ENCODE measurements at regions not wholly inside any gene's neighbourhood (a gene's known extent, or its start where the extent isn't known, plus 50 kb on each side); places are given as distances from the start of the nearest gene placed in this dataset.

DNA sequence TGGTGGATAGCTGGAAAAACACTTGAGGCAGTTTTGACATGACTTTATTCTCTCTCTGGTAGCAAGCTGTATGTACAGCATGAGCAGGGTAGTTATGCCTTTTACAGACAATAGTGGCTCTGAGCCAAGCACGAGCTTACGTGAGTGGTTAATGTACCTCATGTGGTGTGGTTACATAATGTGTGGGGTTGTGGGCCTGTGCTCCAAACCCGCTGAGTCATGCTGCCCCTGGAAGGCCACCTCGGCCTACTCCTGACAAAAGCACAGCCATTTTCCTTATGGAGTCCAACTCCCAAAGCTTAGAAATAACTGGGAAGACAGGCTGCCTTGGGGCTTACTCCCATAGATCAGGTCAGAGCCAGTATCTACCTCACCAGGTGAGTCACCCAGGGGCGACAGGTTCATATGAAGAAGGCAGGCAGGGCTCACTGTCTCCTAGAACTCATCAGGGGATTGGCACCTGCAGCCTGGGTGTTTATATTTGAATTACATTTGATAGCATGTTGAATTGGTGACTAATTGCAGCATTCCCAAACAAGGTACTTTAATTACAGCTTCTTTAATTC lies 404.5 kb downstream of the ADRA2A start:
- Histone ChIP-seq H3K4me3 (no peak overlapping the region), H3K9me3 (no peaks in the 10 kb centered on the region), H3K27ac (no peak overlapping the region), H3K27me3 (no peaks in the 10 kb centered on the region), H3K36me3 (no peaks in the 10 kb centered on the region), H3K4me1 (no peaks in the 10 kb centered on the region)
- intact Hi-C loops (cut with DNase I; ENCODE audit: low total_unique reads), result no loop called here
- no peak for DNase-seq
- no peak for TF ChIP-seq POLR2A (IDR thresholded peaks at IDR 0.05)
- TF ChIP-seq, protein P1, sequence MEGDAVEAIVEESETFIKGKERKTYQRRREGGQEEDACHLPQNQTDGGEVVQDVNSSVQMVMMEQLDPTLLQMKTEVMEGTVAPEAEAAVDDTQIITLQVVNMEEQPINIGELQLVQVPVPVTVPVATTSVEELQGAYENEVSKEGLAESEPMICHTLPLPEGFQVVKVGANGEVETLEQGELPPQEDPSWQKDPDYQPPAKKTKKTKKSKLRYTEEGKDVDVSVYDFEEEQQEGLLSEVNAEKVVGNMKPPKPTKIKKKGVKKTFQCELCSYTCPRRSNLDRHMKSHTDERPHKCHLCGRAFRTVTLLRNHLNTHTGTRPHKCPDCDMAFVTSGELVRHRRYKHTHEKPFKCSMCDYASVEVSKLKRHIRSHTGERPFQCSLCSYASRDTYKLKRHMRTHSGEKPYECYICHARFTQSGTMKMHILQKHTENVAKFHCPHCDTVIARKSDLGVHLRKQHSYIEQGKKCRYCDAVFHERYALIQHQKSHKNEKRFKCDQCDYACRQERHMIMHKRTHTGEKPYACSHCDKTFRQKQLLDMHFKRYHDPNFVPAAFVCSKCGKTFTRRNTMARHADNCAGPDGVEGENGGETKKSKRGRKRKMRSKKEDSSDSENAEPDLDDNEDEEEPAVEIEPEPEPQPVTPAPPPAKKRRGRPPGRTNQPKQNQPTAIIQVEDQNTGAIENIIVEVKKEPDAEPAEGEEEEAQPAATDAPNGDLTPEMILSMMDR (IDR thresholded peaks at IDR 0.05), result no peak

DNA sequence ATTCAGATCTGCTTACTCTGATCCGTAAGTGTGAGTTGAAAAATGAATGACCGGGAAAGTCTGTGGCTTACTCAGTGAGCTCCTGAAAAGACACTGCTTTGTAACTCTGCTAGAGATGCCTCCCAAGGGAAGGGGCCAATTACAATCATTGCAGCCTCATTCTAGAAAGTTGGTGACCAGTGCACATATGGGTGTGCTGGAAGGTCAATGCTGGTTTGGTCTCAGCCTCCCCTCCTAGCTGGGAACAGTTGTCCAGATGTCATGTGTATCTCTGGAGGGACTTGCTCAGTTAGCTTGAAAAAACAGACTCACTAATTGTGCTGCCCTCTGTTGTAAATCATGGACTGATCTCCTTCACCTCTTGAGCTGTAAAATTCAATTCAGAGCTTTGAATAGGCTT lies 405.0 kb downstream of the ADRA2A start:
- intact Hi-C loops (cut with DNase I; ENCODE audit: low total_unique reads), result no loop called here
- Histone ChIP-seq H3K9me3 (no peaks in the 10 kb centered on the region), H3K27me3 (no peaks in the 10 kb centered on the region), H3K36me3 (no peaks in the 10 kb centered on the region), H3K4me1 (no peaks in the 10 kb centered on the region), H3K27ac (no peak overlapping the region), H3K4me3 (no peak overlapping the region)
- no peak for DNase-seq
- TF ChIP-seq POLR2A (IDR thresholded peaks at IDR 0.05), result no peak
- TF ChIP-seq, protein P1 (IDR thresholded peaks at IDR 0.05), result no peak

DNA sequence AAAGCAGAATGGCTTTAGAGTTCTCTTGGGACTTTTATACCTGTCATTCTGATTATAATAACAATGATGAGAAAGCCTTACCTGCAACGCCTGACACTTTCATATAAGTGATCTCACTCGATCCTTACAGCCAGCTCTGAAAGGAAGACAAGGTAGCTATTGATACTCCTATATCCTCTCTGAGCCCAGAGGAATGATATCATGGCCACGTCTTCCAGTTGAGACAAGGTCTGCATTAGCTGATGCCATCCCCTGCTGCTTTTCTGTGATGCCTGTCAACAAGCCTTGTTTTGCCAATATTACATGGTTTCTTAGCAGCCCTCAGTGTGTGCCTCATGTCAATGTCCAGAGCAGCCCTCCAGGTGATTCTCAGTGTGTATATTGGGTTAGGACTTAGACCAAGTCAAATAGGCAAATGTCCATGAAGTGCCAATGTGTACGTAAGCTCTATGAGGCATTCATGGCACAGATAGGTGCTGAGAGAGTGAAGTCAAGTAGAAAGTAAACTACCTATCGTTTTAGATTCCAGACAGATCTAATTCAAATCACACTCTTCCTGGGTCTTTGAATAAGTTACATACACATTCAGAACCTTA lies 405.9 kb downstream of the ADRA2A start:
- no peaks in the 10 kb centered on the region for H3K4me1 ChIP-seq
- no peak for TF ChIP-seq POLR2A (IDR thresholded peaks at IDR 0.05)
- TF ChIP-seq, protein P1 (IDR thresholded peaks at IDR 0.05), result no peak
- no peaks in the 10 kb centered on the region for H3K9me3 ChIP-seq
- no peak for DNase-seq
- no peaks in the 10 kb centered on the region for H3K36me3 ChIP-seq
- no peak overlapping the region for H3K27ac ChIP-seq
- intact Hi-C loops (cut with DNase I; ENCODE audit: low total_unique reads), result no loop called here
- H3K4me3 ChIP-seq, result no peak overlapping the region
- H3K27me3 ChIP-seq, result no peaks in the 10 kb centered on the region

DNA sequence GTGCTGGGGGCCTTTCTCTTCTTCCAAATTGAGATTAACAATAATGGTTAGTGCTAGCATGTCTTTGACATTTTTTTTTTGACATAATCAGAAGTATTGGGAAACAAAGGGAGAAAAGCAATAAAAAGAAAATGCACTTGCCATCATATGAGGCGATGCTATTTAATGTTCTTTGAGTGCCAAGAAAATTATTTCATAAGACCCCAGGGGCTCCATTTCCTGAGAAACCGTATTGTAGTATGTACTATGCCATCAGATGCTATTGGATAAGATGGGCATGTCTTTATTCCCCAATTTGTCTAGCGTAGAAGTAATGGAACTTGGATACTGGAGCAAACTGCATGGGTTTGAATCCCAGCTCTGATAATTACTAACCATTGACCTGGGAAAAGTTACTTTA lies 408.9 kb downstream of the ADRA2A start:
- no peaks in the 10 kb centered on the region for H3K27me3 ChIP-seq
- no peaks in the 10 kb centered on the region for H3K4me1 ChIP-seq
- H3K9me3 ChIP-seq, result no peaks in the 10 kb centered on the region
- no peak overlapping the region for H3K27ac ChIP-seq
- H3K4me3 ChIP-seq, result no peak overlapping the region
- no peak for DNase-seq
- intact Hi-C loops (cut with DNase I; ENCODE audit: low total_unique reads), result no loop called here
- no peaks in the 10 kb centered on the region for H3K36me3 ChIP-seq
- TF ChIP-seq, protein P1 (IDR thresholded peaks at IDR 0.05), result no peak
- no peak for TF ChIP-seq POLR2A (IDR thresholded peaks at IDR 0.05)

DNA sequence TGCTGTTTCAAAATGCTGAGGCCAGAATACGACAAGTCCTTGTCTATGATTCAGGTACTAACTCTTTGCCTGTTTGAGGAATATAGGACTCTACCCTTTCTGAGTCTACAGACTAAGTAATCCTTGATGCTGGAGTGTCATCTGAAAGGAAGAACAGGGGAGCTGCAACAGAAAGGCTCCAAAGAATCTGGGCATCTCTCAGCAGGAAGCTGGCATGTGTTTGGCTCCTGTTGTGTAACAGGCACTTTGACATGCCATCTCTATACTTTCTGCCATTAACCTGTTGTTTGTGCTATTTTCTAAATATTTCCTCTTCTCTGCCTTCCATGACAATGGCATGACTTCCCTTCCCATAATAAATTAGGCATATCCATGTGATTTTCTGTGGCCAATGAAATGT lies 409.5 kb downstream of the ADRA2A start:
- TF ChIP-seq, protein P1 (IDR thresholded peaks at IDR 0.05), result no peak
- no peak for TF ChIP-seq POLR2A (IDR thresholded peaks at IDR 0.05)
- Histone ChIP-seq H3K4me3 (no peak overlapping the region), H3K4me1 (no peaks in the 10 kb centered on the region), H3K27me3 (no peaks in the 10 kb centered on the region), H3K27ac (no peak overlapping the region), H3K36me3 (no peaks in the 10 kb centered on the region), H3K9me3 (no peaks in the 10 kb centered on the region)
- intact Hi-C loops (cut with DNase I; ENCODE audit: low total_unique reads), result no loop called here
- no peak for DNase-seq
